ENCODE measurements at regions not wholly inside any gene's neighbourhood (a gene's known extent, or its start where the extent isn't known, plus 50 kb on each side); places are given as distances from the start of the nearest gene placed in this dataset.
A peak's percentile ranks its signal among the peaks of the same experiment; 100 is the strongest.

DNA sequence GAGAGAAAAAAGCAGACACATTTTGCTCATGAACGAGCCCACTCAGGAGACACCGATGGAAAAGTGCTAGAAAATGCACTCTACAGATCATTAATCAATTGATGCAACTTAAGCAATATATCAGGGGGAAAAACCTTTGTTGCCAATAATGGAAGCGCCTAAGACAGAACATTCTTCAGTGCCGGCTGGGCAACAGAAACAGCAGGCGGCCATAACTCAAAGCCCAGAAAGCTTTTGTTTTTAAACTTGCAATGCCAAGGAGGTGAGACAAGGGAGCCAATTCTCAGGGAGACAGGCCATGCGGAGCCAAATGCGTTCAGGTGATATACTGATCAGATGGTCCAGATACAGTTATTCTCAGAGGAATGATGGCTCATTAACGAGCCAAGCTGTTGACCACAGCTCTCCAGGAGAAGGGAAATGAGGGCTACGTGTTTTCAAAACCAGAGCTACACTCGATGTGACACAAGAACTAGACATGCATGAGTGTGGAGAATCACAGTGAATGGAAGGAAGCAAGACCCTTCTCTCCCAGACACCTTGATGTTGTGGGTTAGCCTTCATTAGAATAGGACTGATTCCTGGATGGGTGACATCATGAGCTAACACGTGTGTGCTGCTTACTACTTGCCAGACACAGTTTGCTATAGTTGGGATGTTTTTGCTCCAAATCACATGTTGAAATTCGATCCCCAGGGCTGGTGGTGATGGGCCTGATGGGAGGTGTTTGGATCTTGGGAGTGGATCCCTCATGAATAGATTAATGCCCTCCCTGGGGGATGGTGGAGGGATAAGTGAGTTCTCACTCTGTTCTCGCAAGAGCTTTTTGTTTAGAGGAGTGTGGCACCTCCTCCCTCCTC lies 79.1 kb upstream of the KCNMA1 start:
- intact Hi-C loops (cut with DNase I; ENCODE audit: low total_unique reads) (no loop called here), in situ Hi-C loops (cut with MboI; ENCODE audit: low pct_ligation_motif_present in 1 of 4, low pct_unique_long_range_greater_than_20kb in 1 of 4, low sequenced_read_pairs in 3 of 4) (no loop called here)
- DNase-seq, result no peak
- H3K36me3 ChIP-seq, result no peaks in the 10 kb centered on the region
- H3K4me3 ChIP-seq, result no peak overlapping the region
- TF ChIP-seq, protein P1, sequence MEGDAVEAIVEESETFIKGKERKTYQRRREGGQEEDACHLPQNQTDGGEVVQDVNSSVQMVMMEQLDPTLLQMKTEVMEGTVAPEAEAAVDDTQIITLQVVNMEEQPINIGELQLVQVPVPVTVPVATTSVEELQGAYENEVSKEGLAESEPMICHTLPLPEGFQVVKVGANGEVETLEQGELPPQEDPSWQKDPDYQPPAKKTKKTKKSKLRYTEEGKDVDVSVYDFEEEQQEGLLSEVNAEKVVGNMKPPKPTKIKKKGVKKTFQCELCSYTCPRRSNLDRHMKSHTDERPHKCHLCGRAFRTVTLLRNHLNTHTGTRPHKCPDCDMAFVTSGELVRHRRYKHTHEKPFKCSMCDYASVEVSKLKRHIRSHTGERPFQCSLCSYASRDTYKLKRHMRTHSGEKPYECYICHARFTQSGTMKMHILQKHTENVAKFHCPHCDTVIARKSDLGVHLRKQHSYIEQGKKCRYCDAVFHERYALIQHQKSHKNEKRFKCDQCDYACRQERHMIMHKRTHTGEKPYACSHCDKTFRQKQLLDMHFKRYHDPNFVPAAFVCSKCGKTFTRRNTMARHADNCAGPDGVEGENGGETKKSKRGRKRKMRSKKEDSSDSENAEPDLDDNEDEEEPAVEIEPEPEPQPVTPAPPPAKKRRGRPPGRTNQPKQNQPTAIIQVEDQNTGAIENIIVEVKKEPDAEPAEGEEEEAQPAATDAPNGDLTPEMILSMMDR (IDR thresholded peaks at IDR 0.05), result no peak
- TF ChIP-seq POLR2A (IDR thresholded peaks at IDR 0.05) (no peak), EP300 (IDR thresholded peaks at IDR 0.05; ENCODE audit: low read depth) (no peak), POLR2AphosphoS5 (IDR thresholded peaks at IDR 0.05) (no peak)
- H3K9me3 ChIP-seq, result no peaks in the 10 kb centered on the region
- peaks cover 23% of the 10 kb centered on the region for H3K27me3 ChIP-seq
- WGBS, 2 donors (ENCODE audit: low coverage in 1 of 2), result 68 to 81% methylated on average over 9 to 13 of the region's 13 CpGs
- H3K4me1 ChIP-seq, result no peaks in the 10 kb centered on the region
- H3K27ac ChIP-seq, result no peak overlapping the region

DNA sequence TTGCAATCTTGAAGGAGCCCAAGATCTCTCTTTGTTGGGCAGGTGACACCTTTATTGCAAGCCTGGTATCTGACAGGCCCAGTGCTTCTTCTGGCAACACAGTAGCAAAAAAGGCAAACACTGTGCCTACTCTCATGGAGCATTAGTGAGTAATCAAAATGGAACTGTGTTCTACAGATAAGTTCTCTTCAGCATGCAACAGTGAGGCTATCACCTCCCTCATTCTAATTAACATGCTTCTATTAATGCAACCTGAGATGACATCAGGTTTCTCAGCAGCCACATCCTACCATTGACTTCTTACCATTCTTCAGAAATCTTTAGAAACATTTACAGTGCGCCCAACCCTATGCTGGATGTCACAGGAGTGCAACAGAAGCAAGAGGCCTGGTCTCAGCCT lies 77.9 kb upstream of the KCNMA1 start:
- DNase-seq, result no peak
- intact Hi-C loops (cut with DNase I; ENCODE audit: low total_unique reads) (no loop called here), in situ Hi-C loops (cut with MboI; ENCODE audit: low pct_ligation_motif_present in 1 of 4, low pct_unique_long_range_greater_than_20kb in 1 of 4, low sequenced_read_pairs in 3 of 4) (no loop called here)
- H3K4me3 ChIP-seq, result no peak overlapping the region
- no peak for TF ChIP-seq POLR2AphosphoS5 (IDR thresholded peaks at IDR 0.05)
- TF ChIP-seq, protein P1 (IDR thresholded peaks at IDR 0.05), result no peak
- TF ChIP-seq EP300 (IDR thresholded peaks at IDR 0.05; ENCODE audit: low read depth), result no peak
- no peak overlapping the region for H3K27ac ChIP-seq
- H3K4me1 ChIP-seq, result peaks cover 0 to 7% (median 3%) of the 10 kb centered on the region in 4 donors
- no peaks in the 10 kb centered on the region for H3K9me3 ChIP-seq
- peaks cover 31% of the 10 kb centered on the region for H3K27me3 ChIP-seq
- 90% methylated on average over 1 of the region's 1 CpG; no CpG with 5 or more reads in 1 of the 2 donors for WGBS, 2 donors (ENCODE audit: low coverage in 1 of 2)
- no peaks in the 10 kb centered on the region for H3K36me3 ChIP-seq

DNA sequence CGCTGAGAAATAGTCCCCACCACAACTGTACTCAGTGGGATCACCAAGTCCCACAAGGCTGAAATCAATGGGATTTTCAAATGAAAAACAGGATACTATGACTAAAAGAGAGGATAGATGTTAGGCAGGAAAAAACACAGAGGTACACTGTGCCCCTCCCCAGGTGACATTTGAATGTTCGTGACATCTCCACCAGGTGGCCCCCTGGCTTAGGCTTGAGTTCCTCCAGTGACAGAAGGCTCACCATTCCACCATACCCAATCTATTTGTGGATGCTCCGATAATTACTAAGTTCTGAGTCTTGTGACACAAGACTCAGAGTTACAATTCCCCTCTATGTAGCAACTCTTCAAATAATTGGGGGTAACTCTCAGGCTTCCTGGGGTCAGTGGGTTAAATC lies 77.5 kb upstream of the KCNMA1 start:
- intact Hi-C loops (cut with DNase I; ENCODE audit: low total_unique reads) (no loop called here), in situ Hi-C loops (cut with MboI; ENCODE audit: low pct_ligation_motif_present in 1 of 4, low pct_unique_long_range_greater_than_20kb in 1 of 4, low sequenced_read_pairs in 3 of 4) (no loop called here)
- DNase-seq, result no peak
- Histone ChIP-seq H3K36me3 (no peaks in the 10 kb centered on the region), H3K4me1 (peaks cover 0 to 7% (median 3%) of the 10 kb centered on the region in 4 donors), H3K4me3 (no peak overlapping the region), H3K9me3 (no peaks in the 10 kb centered on the region), H3K27me3 (peaks cover 35% of the 10 kb centered on the region), H3K27ac (no peak overlapping the region)
- WGBS, 2 donors (ENCODE audit: low coverage in 1 of 2), result 33 to 68% methylated on average over 1 to 3 of the region's 3 CpGs
- TF ChIP-seq, protein P1 (IDR thresholded peaks at IDR 0.05), result peak in 2 of 5 experiments; percentile 13 to 14
- no peak for TF ChIP-seq POLR2A (IDR thresholded peaks at IDR 0.05)

DNA sequence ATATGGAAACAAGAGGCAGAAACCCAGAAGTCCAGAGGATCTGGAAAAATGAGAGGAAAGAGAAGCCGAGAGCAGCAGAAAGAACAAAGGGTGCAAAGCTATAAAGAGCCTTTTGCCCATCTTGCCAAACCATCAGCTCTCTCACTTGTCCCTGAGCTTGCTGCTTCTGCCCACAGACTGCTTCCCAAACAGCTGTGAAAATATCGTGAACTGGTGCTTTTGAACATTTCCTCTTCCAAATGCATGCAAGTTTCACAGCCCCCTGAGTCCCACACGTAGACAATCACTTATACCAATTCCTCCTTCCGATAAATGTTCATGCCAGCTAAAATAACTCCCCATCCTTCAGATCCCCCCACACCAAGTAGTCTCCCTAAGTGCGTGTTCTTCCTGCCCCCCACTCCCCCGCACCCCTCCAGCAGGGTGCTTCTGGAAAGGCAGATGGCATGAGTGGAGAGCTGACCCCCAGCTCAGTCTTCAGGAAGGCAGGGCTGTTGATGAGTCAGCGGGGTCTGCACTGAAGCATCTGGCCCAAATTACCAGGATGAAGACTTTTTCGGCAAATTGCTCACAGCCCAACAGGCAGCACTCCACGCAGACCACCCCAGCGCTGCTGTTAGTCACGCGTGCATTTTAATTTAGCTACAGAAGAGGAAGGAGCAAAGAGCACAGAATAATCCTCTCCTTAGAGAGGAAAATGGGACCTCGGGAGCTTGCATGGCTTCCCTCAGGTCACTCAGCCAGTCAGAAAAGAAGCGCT lies 76.1 kb upstream of the KCNMA1 start:
- Histone ChIP-seq H3K4me1 (peaks cover 0 to 7% (median 3%) of the 10 kb centered on the region in 4 donors), H3K27ac (no peak overlapping the region), H3K9me3 (no peaks in the 10 kb centered on the region), H3K27me3 (peaks cover 37% of the 10 kb centered on the region), H3K4me3 (no peak overlapping the region), H3K36me3 (no peaks in the 10 kb centered on the region)
- TF ChIP-seq POLR2AphosphoS5 (IDR thresholded peaks at IDR 0.05) (no peak), POLR2A (IDR thresholded peaks at IDR 0.05) (no peak), EP300 (IDR thresholded peaks at IDR 0.05; ENCODE audit: low read depth) (no peak)
- TF ChIP-seq, protein P1 (IDR thresholded peaks at IDR 0.05), result no peak
- in situ Hi-C loops (cut with MboI; ENCODE audit: low pct_ligation_motif_present in 1 of 4, low pct_unique_long_range_greater_than_20kb in 1 of 4, low sequenced_read_pairs in 3 of 4) (no loop called here), intact Hi-C loops (cut with DNase I; ENCODE audit: low total_unique reads) (loop anchor here (5.0 kb wide), 1 partner anchor 546 kb away; no protein-coding TSS in a partner anchor)
- WGBS, 2 donors (ENCODE audit: low coverage in 1 of 2), result 60 to 71% methylated on average over 3 to 14 of the region's 14 CpGs
- DNase-seq, result no peak

Measured in transverse colon (tissue), 4 donors.